Sigmoid colon (tissue), 3 donors: ENCODE measurements at regions not wholly inside any gene's neighbourhood (a gene's known extent, or its start where the extent isn't known, plus 50 kb on each side); places are given as distances from the start of the nearest gene placed in this dataset.
"Not testable (repeated sequence)": the region's sequence is repeated elsewhere in the genome, so short reads cannot be mapped to it uniquely, and the experiment has no call there.

Experiments used
- POLR2A ChIP-seq, 2 donors: fragments of 450-650 bp; IDR thresholded peaks; one replicate each; pipeline ENCODE4 v1.6.1; 2016; ENCODE audit warnings: antibody characterized with exemption in 2 of 2, mild to moderate bottlenecking in 2 of 2, moderate library complexity in 2 of 2
- TF ChIP-seq, protein P1 (sequence below), 4 experiments: fragments of 450-650 bp in 3 of 4; fragments of 200-600 bp in 1 of 4; IDR thresholded peaks; one replicate each; pipeline ENCODE4 v1.5.1; 2016 to 2019; ENCODE audit warnings: antibody characterized with exemption in 4 of 4, mild to moderate bottlenecking in 3 of 4, moderate library complexity in 2 of 4

DNA sequence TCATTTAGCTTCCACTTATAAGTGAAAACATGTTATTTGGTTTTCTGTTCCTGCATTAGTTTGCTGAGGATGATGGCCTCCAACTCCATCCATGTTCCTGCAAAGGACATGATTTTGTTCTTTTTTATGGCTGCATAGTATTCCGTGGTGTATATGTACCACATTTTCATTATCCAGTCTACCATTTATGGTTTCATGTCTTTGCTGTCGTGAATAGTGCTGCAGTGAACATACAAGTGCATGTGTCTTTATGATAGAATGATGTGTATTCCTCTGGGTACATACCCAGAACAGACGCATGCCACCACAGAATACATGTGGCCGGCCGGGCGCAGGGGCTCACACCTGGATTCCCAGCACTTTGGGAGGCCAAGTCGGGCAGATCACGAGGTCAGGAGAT lies 247.7 kb upstream of the SULF2 start:
- TF ChIP-seq, protein P1, sequence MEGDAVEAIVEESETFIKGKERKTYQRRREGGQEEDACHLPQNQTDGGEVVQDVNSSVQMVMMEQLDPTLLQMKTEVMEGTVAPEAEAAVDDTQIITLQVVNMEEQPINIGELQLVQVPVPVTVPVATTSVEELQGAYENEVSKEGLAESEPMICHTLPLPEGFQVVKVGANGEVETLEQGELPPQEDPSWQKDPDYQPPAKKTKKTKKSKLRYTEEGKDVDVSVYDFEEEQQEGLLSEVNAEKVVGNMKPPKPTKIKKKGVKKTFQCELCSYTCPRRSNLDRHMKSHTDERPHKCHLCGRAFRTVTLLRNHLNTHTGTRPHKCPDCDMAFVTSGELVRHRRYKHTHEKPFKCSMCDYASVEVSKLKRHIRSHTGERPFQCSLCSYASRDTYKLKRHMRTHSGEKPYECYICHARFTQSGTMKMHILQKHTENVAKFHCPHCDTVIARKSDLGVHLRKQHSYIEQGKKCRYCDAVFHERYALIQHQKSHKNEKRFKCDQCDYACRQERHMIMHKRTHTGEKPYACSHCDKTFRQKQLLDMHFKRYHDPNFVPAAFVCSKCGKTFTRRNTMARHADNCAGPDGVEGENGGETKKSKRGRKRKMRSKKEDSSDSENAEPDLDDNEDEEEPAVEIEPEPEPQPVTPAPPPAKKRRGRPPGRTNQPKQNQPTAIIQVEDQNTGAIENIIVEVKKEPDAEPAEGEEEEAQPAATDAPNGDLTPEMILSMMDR (IDR thresholded peaks at IDR 0.05): not testable (repeated sequence)
- not testable (repeated sequence) for TF ChIP-seq POLR2A (IDR thresholded peaks at IDR 0.05)
